ENCODE measurements at regions not wholly inside any gene's neighbourhood (a gene's known extent, or its start where the extent isn't known, plus 50 kb on each side); places are given as distances from the start of the nearest gene placed in this dataset.
A peak's percentile ranks its signal among the peaks of the same experiment; 100 is the strongest.

- Histone ChIP-seq H3K9me3 (no peaks in the 10 kb centered on the region), H3K36me3 (no peaks in the 10 kb centered on the region), H3K27ac (peak overlapping the region in 2 of 8 donors; percentile 1 to 44), H3K4me1 (peaks cover 0 to 22% (median 10%) of the 10 kb centered on the region in 6 donors), H3K4me3 (no peak overlapping the region), H3K27me3 (replicated peaks in 1 of 7) (peaks cover 0 to 19% (median 0%) of the 10 kb centered on the region in 7 donors)
- intact Hi-C loops (cut with DNase I; ENCODE audit: low total_unique reads), result no loop called here
- TF ChIP-seq POLR2AphosphoS5 (IDR thresholded peaks at IDR 0.05) (peak in 1 of 3 donors; percentile 34), POLR2A (IDR thresholded peaks at IDR 0.05) (no peak)
- no peak for DNase-seq
Observed at GRCh38 chr9:88791105-88791805, 200.0 kb upstream of the S1PR3 start.

- H3K27ac ChIP-seq, result no peak overlapping the region
- peaks cover 0 to 18% (median 9%) of the 10 kb centered on the region in 6 donors for H3K4me1 ChIP-seq
- no peaks in the 10 kb centered on the region for H3K36me3 ChIP-seq
- no peaks in the 10 kb centered on the region for H3K9me3 ChIP-seq
- TF ChIP-seq POLR2A (IDR thresholded peaks at IDR 0.05), result no peak
- TF ChIP-seq CTCF (IDR thresholded peaks at IDR 0.05 in 8 of 11, conservative IDR thresholded peaks at IDR 0.05 in 3 of 11), result no peak
- no peak for TF ChIP-seq POLR2AphosphoS5 (IDR thresholded peaks at IDR 0.05)
- peaks cover 0 to 16% (median 0%) of the 10 kb centered on the region in 7 donors for H3K27me3 ChIP-seq (replicated peaks in 1 of 7)
- no peak overlapping the region for H3K4me3 ChIP-seq
- no peak for DNase-seq
- intact Hi-C loops (cut with DNase I; ENCODE audit: low total_unique reads), result no loop called here
- WGBS, 5 donors, result 79 to 94% (median 87%) methylated on average over 3 of the region's 3 CpGs
Observed at GRCh38 chr9:88792502-88792901, 198.8 kb upstream of the S1PR3 start.

DNA sequence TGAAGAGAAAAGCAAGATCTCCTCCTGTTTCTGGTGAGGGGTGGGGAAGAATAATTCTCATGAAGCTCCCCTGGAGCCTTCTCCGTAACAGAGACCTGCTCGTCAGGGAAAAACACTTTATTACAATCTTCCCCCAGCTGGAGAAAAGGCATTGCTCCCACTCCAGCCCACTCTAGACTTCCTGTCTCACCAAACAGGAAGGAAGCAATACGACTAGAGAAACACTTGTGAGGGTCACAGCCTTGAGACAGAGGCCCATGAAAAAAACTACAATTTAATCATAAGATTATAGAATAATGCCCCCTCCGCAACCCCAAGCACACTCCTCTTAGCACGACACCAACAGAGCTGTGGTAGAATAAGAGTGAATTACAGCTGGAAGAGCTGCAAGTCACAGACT lies 197.2 kb upstream of the S1PR3 start:
- H3K4me3 ChIP-seq, result no peak overlapping the region
- peaks cover 0 to 6% (median 0%) of the 10 kb centered on the region in 7 donors for H3K27me3 ChIP-seq (replicated peaks in 1 of 7)
- peak overlapping the region in 1 of 8 donors; percentile 34 for H3K27ac ChIP-seq
- H3K36me3 ChIP-seq, result no peaks in the 10 kb centered on the region
- WGBS, 5 donors, result 21 to 34% (median 26%) methylated on average over 5 of the region's 5 CpGs
- no peaks in the 10 kb centered on the region for H3K9me3 ChIP-seq
- no peak for DNase-seq
- intact Hi-C loops (cut with DNase I; ENCODE audit: low total_unique reads), result no loop called here
- peaks cover 0 to 18% (median 9%) of the 10 kb centered on the region in 6 donors for H3K4me1 ChIP-seq
- TF ChIP-seq POLR2A (IDR thresholded peaks at IDR 0.05) (no peak), CTCF (IDR thresholded peaks at IDR 0.05 in 8 of 11, conservative IDR thresholded peaks at IDR 0.05 in 3 of 11) (no peak), POLR2AphosphoS5 (IDR thresholded peaks at IDR 0.05) (no peak)

- Histone ChIP-seq H3K9me3 (no peaks in the 10 kb centered on the region), H3K4me1 (peaks cover 0 to 19% (median 10%) of the 10 kb centered on the region in 6 donors), H3K27ac (no peak overlapping the region), H3K4me3 (no peak overlapping the region), H3K36me3 (no peaks in the 10 kb centered on the region), H3K27me3 (replicated peaks in 1 of 7) (peaks cover 0 to 16% (median 0%) of the 10 kb centered on the region in 7 donors)
- TF ChIP-seq POLR2A (IDR thresholded peaks at IDR 0.05) (no peak), CTCF (IDR thresholded peaks at IDR 0.05 in 8 of 11, conservative IDR thresholded peaks at IDR 0.05 in 3 of 11) (no peak), POLR2AphosphoS5 (IDR thresholded peaks at IDR 0.05) (no peak)
- no peak for DNase-seq
- WGBS, 5 donors, result 95 to 100% (median 98%) methylated on average over 2 of the region's 2 CpGs
- intact Hi-C loops (cut with DNase I; ENCODE audit: low total_unique reads), result no loop called here
Observed at GRCh38 chr9:88796947-88797346, 194.3 kb upstream of the S1PR3 start.

Data from spleen (tissue), 11 donors.